Bone marrow (tissue), 2 donors: ENCODE measurements at regions not wholly inside any gene's neighbourhood (a gene's known extent, or its start where the extent isn't known, plus 50 kb on each side); places are given as distances from the start of the nearest gene placed in this dataset.

Experiments
- DNase-seq, 2 donors: peaks; one replicate each; lab custom pipeline; 2025; lab: John Stamatoyannopoulos, UW

GRCh38 chr10:3484306-3485056, 300.5 kb downstream of the KLF6 start:
- no peak for DNase-seq

GRCh38 chr10:3482200-3482993, 302.6 kb downstream of the KLF6 start:
- no peak for DNase-seq

- no peak for DNase-seq
These were observed 303.5 kb downstream of the KLF6 start for GRCh38 chr10:3481496-3481895.

- DNase-seq, result no peak
These were observed 304.1 kb downstream of the KLF6 start for GRCh38 chr10:3480990-3481315.

GRCh38 chr10:3480281-3480989, 304.6 kb downstream of the KLF6 start:
- DNase-seq, result no peak

- no peak for DNase-seq
These were observed 306.2 kb upstream of the PITRM1 start for GRCh38 chr10:3478632-3479240.

- no peak for DNase-seq
These were observed 305.6 kb upstream of the PITRM1 start for GRCh38 chr10:3478153-3478552.

GRCh38 chr10:3477683-3478082, 305.1 kb upstream of the PITRM1 start:
- DNase-seq, result no peak

GRCh38 chr10:3476640-3477448, 304.3 kb upstream of the PITRM1 start:
- DNase-seq, result no peak

GRCh38 chr10:3476186-3476585, 303.6 kb upstream of the PITRM1 start:
- no peak for DNase-seq

GRCh38 chr10:3475367-3475766, 302.8 kb upstream of the PITRM1 start:
- no peak for DNase-seq

GRCh38 chr10:3474266-3474665, 301.7 kb upstream of the PITRM1 start:
- DNase-seq, result no peak

GRCh38 chr10:3473271-3473670, 300.7 kb upstream of the PITRM1 start:
- no peak for DNase-seq

- peak in 1 of 2 donors; percentile 6 for DNase-seq
These were observed 299.9 kb upstream of the PITRM1 start for GRCh38 chr10:3472287-3473051.

GRCh38 chr10:3471927-3472286, 299.3 kb upstream of the PITRM1 start:
- no peak for DNase-seq

- no peak for DNase-seq
These were observed 298.9 kb upstream of the PITRM1 start for GRCh38 chr10:3471472-3471871.

GRCh38 chr10:3470191-3470590, 297.6 kb upstream of the PITRM1 start:
- DNase-seq, result no peak

- no peak for DNase-seq
These were observed 297.0 kb upstream of the PITRM1 start for GRCh38 chr10:3469639-3470020.

- DNase-seq, result peak in 1 of 2 donors; percentile 59
These were observed 296.5 kb upstream of the PITRM1 start for GRCh38 chr10:3468919-3469638.
